Smooth muscle cell (in vitro differentiated cells): ENCODE measurements at regions not wholly inside any gene's neighbourhood (a gene's known extent, or its start where the extent isn't known, plus 50 kb on each side); places are given as distances from the start of the nearest gene placed in this dataset.
A peak's percentile ranks its signal among the peaks of the same experiment; 100 is the strongest.

Source experiments
- DNase-seq: peaks from one replicate; lab custom pipeline; 2025; ENCODE audit not compliant: unreplicated experiment; lab: John Stamatoyannopoulos, UW
- H2AFZ ChIP-seq: fragments of 200-600 bp; sonication (generic); 2 replicates; pipeline ENCODE4 v1.6.0; 2016; ENCODE audit warnings: antibody characterized with exemption, low read depth, mild to moderate bottlenecking
- H3F3A ChIP-seq: fragments of 200-600 bp; sonication (generic); 2 replicates; pipeline ENCODE4 v1.6.0; 2017; ENCODE audit warnings: antibody characterized with exemption, low read depth
- H3K27ac ChIP-seq: fragments of 200-600 bp; sonication (generic); 2 replicates; pipeline ENCODE4 v1.5.1; 2016; ENCODE audit warnings: low read depth, mild to moderate bottlenecking
- H3K27me3 ChIP-seq: fragments of 200-600 bp; sonication (generic); 2 replicates; pipeline ENCODE4 v1.6.1; 2016; ENCODE audit warnings: low read depth, mild to moderate bottlenecking
- H3K36me3 ChIP-seq: fragments of 200-600 bp; sonication (generic); 2 replicates; pipeline ENCODE4 v1.5.1; 2016; ENCODE audit warnings: low read depth
- H3K4me1 ChIP-seq: fragments of 200-600 bp; sonication (generic); 2 replicates; pipeline ENCODE4 v1.5.1; 2016; ENCODE audit warnings: low read depth
- H3K4me2 ChIP-seq: fragments of 200-600 bp; sonication (generic); 2 replicates; pipeline ENCODE4 v1.6.0; 2016; ENCODE audit warnings: mild to moderate bottlenecking
- H3K4me3 ChIP-seq: fragments of 200-600 bp; sonication (generic); 2 replicates; pipeline ENCODE4 v1.5.1; 2016; ENCODE audit warnings: mild to moderate bottlenecking
- H3K79me2 ChIP-seq: fragments of 200-600 bp; sonication (generic); 2 replicates; pipeline ENCODE4 v1.6.0; 2016; ENCODE audit warnings: low read depth, mild to moderate bottlenecking
- H3K9ac ChIP-seq: fragments of 200-600 bp; sonication (generic); 2 replicates; pipeline ENCODE4 v1.6.0; 2016; ENCODE audit warnings: low read depth
- H3K9me3 ChIP-seq: fragments of 200-600 bp; sonication (generic); replicated peaks from 2 replicates; pipeline ENCODE4 v1.5.1; 2016; ENCODE audit warnings: low read depth
- H4K20me1 ChIP-seq: fragments of 200-600 bp; sonication (generic); 2 replicates; pipeline ENCODE4 v1.6.0; 2016; ENCODE audit warnings: low read depth
- CTCF ChIP-seq: fragments of 200-600 bp; sonication (generic); IDR thresholded peaks from 2 replicates; pipeline ENCODE4 v1.5.1; 2017; ENCODE audit warnings: borderline replicate concordance, mild to moderate bottlenecking, antibody characterized with exemption; ENCODE audit not compliant: insufficient read depth, poor library complexity, severe bottlenecking
- WGBS: methylation state at CpG from one replicate; pipeline ENCODE4 v1.1.7; 2016; ENCODE audit warnings: low lambda C conversion rate; 5-methylcytosine and 5-hydroxymethylcytosine counted together

GRCh38 chr2:128710242-128710641 lies 391.6 kb upstream of the HS6ST1 start:
- Histone ChIP-seq H3K27me3 (peaks cover 11% of the 10 kb centered on the region), H2AFZ (no peak overlapping the region), H3K27ac (no peak overlapping the region), H3K9me3 (peaks cover 4% of the 10 kb centered on the region), H3K79me2 (no peaks in the 10 kb centered on the region), H3K4me3 (no peak overlapping the region), H3K4me2 (no peak overlapping the region), H3K4me1 (no peaks in the 10 kb centered on the region), H4K20me1 (no peaks in the 10 kb centered on the region), H3K9ac (no peak overlapping the region), H3K36me3 (no peaks in the 10 kb centered on the region), H3F3A (no peaks in the 10 kb centered on the region)
- no peak for DNase-seq
- WGBS = 93% methylated on average over 5 of the region's 5 CpGs
- no peak for TF ChIP-seq CTCF

DNA sequence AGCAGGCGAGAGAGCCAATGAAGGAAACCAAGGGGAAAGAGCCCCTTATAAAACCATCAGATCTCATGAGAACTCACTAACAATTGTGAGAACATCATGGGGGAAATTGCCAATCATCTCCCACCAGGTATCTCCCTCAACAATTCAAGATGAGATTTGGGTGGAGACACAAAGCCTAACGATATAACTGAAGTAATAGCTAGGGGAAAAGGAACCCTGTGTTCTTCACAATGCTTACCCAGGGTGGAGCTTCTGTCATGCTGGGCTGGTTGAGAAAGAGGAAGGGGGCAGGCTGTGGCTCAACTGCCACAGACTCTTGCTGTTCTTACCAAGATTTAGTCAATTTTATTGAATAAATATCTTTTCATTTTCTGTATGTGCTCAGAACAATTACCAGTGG lies 392.1 kb upstream of the HS6ST1 start:
- no peaks in the 10 kb centered on the region for H3F3A ChIP-seq
- no peak overlapping the region for H3K4me3 ChIP-seq
- no peak overlapping the region for H3K9ac ChIP-seq
- DNase-seq = no peak
- WGBS = 89% methylated on average over 2 of the region's 2 CpGs
- no peaks in the 10 kb centered on the region for H3K79me2 ChIP-seq
- H3K36me3 ChIP-seq = no peaks in the 10 kb centered on the region
- H3K27me3 ChIP-seq = peaks cover 15% of the 10 kb centered on the region
- H3K4me2 ChIP-seq = no peak overlapping the region
- H3K27ac ChIP-seq = no peak overlapping the region
- peaks cover 4% of the 10 kb centered on the region for H3K9me3 ChIP-seq
- no peak for TF ChIP-seq CTCF
- H4K20me1 ChIP-seq = no peaks in the 10 kb centered on the region
- no peak overlapping the region for H2AFZ ChIP-seq
- no peaks in the 10 kb centered on the region for H3K4me1 ChIP-seq

- Histone ChIP-seq H3K27ac (no peak overlapping the region), H3K79me2 (no peaks in the 10 kb centered on the region), H3K9ac (no peak overlapping the region), H3F3A (no peaks in the 10 kb centered on the region), H4K20me1 (no peaks in the 10 kb centered on the region), H3K4me3 (no peak overlapping the region), H3K9me3 (no peaks in the 10 kb centered on the region), H3K27me3 (peaks cover 17% of the 10 kb centered on the region), H3K4me2 (no peak overlapping the region), H2AFZ (no peak overlapping the region), H3K4me1 (no peaks in the 10 kb centered on the region), H3K36me3 (no peaks in the 10 kb centered on the region)
- TF ChIP-seq CTCF = no peak
- WGBS = 98% methylated on average over 4 of the region's 4 CpGs
- DNase-seq = no peak
Measured at GRCh38 chr2:128714285-128714684, 395.6 kb upstream of the HS6ST1 start.

GRCh38 chr2:128714851-128715312 lies 396.2 kb upstream of the HS6ST1 start:
- Histone ChIP-seq H3K27ac (no peak overlapping the region), H3K9me3 (no peaks in the 10 kb centered on the region), H3K27me3 (peaks cover 17% of the 10 kb centered on the region), H3K4me1 (no peaks in the 10 kb centered on the region), H3K36me3 (no peaks in the 10 kb centered on the region), H2AFZ (no peak overlapping the region), H3K79me2 (no peaks in the 10 kb centered on the region), H3K4me3 (no peak overlapping the region), H3F3A (no peaks in the 10 kb centered on the region), H3K4me2 (no peak overlapping the region), H3K9ac (no peak overlapping the region), H4K20me1 (no peaks in the 10 kb centered on the region)
- whole genome bisulfite sequencing = 81% methylated on average over 6 of the region's 6 CpGs
- TF ChIP-seq CTCF = peak; percentile 5
- no peak for DNase-seq
